Duodenal mucosa (tissue), 2 donors: ENCODE measurements at regions not wholly inside any gene's neighbourhood (a gene's known extent, or its start where the extent isn't known, plus 50 kb on each side); places are given as distances from the start of the nearest gene placed in this dataset.
"Not testable (repeated sequence)": the region's sequence is repeated elsewhere in the genome, so short reads cannot be mapped to it uniquely, and the experiment has no call there.

Experiments
- H3K27ac ChIP-seq: one replicate; pipeline ENCODE4 v1.7.0; 2013; ENCODE audit warnings: low read depth, low read length
- H3K27me3 ChIP-seq, 2 donors: one replicate each; pipeline ENCODE4 v1.7.0; 2013; ENCODE audit warnings: low read length in 2 of 2, control low read depth in 1 of 2; ENCODE audit not compliant: insufficient read depth in 2 of 2, control insufficient read depth in 1 of 2
- H3K36me3 ChIP-seq, 2 donors: one replicate each; pipeline ENCODE4 v1.7.0; 2013; ENCODE audit warnings: low read length in 2 of 2, control low read depth in 1 of 2; ENCODE audit not compliant: insufficient read depth in 2 of 2, control insufficient read depth in 1 of 2
- H3K4me1 ChIP-seq, 2 donors: one replicate each; pipeline ENCODE4 v1.7.0; 2013; ENCODE audit warnings: low read length in 2 of 2, control low read depth in 1 of 2; ENCODE audit not compliant: insufficient read depth in 2 of 2, control insufficient read depth in 1 of 2
- H3K4me3 ChIP-seq, 2 donors: one replicate each; pipeline ENCODE4 v1.7.0; 2013; ENCODE audit warnings: low read length in 2 of 2, low read depth in 1 of 2
- H3K9ac ChIP-seq, 2 donors: one replicate each; pipeline ENCODE4 v1.7.0; 2013; ENCODE audit warnings: low read length in 2 of 2, low read depth in 1 of 2
- H3K9me3 ChIP-seq, 2 donors: one replicate each; pipeline ENCODE4 v1.7.0; 2013; ENCODE audit warnings: low read length in 2 of 2, control low read depth in 1 of 2; ENCODE audit not compliant: control insufficient read depth in 1 of 2

GRCh38 chr17:68766640-68767039, 165.5 kb upstream of the FAM20A start:
- Histone ChIP-seq H3K36me3 (no peaks in the 10 kb centered on the region), H3K27me3 (no peaks in the 10 kb centered on the region), H3K27ac (no peak overlapping the region), H3K4me3 (no peak overlapping the region), H3K4me1 (no peaks in the 10 kb centered on the region), H3K9me3 (no peaks in the 10 kb centered on the region), H3K9ac (no peak overlapping the region)

DNA sequence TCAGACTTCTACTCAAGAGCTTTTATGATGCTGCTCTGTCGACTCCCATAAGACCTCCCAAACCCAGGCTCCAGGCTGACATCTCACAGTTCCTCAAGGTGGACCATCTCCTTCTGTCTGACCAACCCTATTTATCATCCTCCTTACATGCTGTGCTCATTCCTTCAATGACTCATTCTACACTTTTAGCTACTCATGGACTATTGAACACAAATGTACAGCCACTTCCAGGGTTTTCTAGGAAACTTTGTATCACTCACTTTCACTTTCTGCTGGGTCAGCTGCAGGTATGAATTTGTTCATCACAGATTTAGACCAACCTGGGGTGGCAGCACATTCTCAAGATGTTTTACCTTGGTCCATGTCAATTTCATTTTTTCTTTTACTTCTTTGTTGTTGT, 162.4 kb upstream of the FAM20A start:
- Histone ChIP-seq H3K4me3 (no peak overlapping the region), H3K4me1 (peaks cover 7 to 8% of the 10 kb centered on the region in 2 donors), H3K9me3 (no peaks in the 10 kb centered on the region), H3K9ac (no peak overlapping the region), H3K27ac (no peak overlapping the region), H3K36me3 (no peaks in the 10 kb centered on the region), H3K27me3 (no peaks in the 10 kb centered on the region)

- Histone ChIP-seq H3K27me3 (no peaks in the 10 kb centered on the region), H3K27ac (no peak overlapping the region), H3K9me3 (no peaks in the 10 kb centered on the region), H3K4me3 (no peak overlapping the region), H3K4me1 (peaks cover 7 to 8% of the 10 kb centered on the region in 2 donors), H3K9ac (no peak overlapping the region), H3K36me3 (no peaks in the 10 kb centered on the region)
Observed at GRCh38 chr17:68762911-68763310, 161.7 kb upstream of the FAM20A start.

- Histone ChIP-seq H3K9ac (no peak overlapping the region), H3K27ac (no peak overlapping the region), H3K4me3 (no peak overlapping the region)
Observed at GRCh38 chr17:68760141-68760475, 158.9 kb upstream of the FAM20A start.

GRCh38 chr17:68759343-68760140, 158.4 kb upstream of the FAM20A start:
- peak overlapping the region; percentile 21 to 30 for H3K9ac ChIP-seq
- peak overlapping the region; percentile 68 to 71 for H3K4me3 ChIP-seq
- H3K9me3 ChIP-seq: no peaks in the 10 kb centered on the region
- H3K36me3 ChIP-seq: no peaks in the 10 kb centered on the region
- peak overlapping the region; percentile 15 for H3K27ac ChIP-seq
- H3K4me1 ChIP-seq: peaks cover 7 to 8% of the 10 kb centered on the region in 2 donors
- H3K27me3 ChIP-seq: no peaks in the 10 kb centered on the region

More at GRCh38 chr17:68760141-68760475, 158.9 kb upstream of the FAM20A start:
- no peaks in the 10 kb centered on the region for H3K36me3 ChIP-seq
- no peaks in the 10 kb centered on the region for H3K27me3 ChIP-seq
- no peaks in the 10 kb centered on the region for H3K9me3 ChIP-seq
- peaks cover 7 to 8% of the 10 kb centered on the region in 2 donors for H3K4me1 ChIP-seq

GRCh38 chr17:68759002-68759342, 157.8 kb upstream of the FAM20A start:
- Histone ChIP-seq H3K36me3 (no peaks in the 10 kb centered on the region), H3K4me3 (no peak overlapping the region), H3K9ac (no peak overlapping the region), H3K9me3 (no peaks in the 10 kb centered on the region), H3K27ac (no peak overlapping the region), H3K4me1 (peaks cover 7 to 8% of the 10 kb centered on the region in 2 donors), H3K27me3 (no peaks in the 10 kb centered on the region)

GRCh38 chr17:68757866-68758757, 156.9 kb upstream of the FAM20A start:
- H3K27ac ChIP-seq, H3K4me3 ChIP-seq, H3K36me3 ChIP-seq, H3K4me1 ChIP-seq, H3K9ac ChIP-seq, H3K9me3 ChIP-seq, H3K27me3 ChIP-seq: not testable (repeated sequence)

GRCh38 chr17:68753985-68754769, 153.0 kb upstream of the FAM20A start:
- no peaks in the 10 kb centered on the region for H3K9me3 ChIP-seq

DNA sequence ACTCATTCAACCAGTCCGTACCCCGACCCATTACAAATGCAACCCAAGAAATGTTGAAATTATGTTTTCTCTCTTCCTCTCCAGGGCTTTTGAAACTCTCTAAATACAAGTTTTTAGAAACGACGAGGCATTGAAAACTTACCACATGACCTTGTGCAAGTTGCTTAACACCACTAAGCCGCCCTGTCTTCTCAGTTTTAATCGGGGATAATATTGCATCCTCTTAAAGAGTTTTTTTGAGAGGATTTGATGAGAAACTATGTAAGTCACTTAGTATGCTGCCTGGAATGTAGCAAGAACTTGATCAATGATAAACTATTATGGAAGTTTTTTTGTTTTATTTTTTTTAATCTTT, 149.0 kb upstream of the FAM20A start:
- Histone ChIP-seq H3K4me3 (no peak overlapping the region), H3K36me3 (no peaks in the 10 kb centered on the region), H3K4me1 (no peaks in the 10 kb centered on the region), H3K27me3 (no peaks in the 10 kb centered on the region), H3K9me3 (no peaks in the 10 kb centered on the region), H3K9ac (no peak overlapping the region), H3K27ac (no peak overlapping the region)

More at GRCh38 chr17:68753985-68754769, 153.0 kb upstream of the FAM20A start:
- H3K9ac ChIP-seq: no peak overlapping the region
- H3K27me3 ChIP-seq: no peaks in the 10 kb centered on the region
- H3K4me3 ChIP-seq: no peak overlapping the region
- H3K27ac ChIP-seq: no peak overlapping the region
- H3K4me1 ChIP-seq: peaks cover 2 to 3% of the 10 kb centered on the region in 2 donors
- H3K36me3 ChIP-seq: no peaks in the 10 kb centered on the region
